Neural cell (in vitro differentiated cells): ENCODE measurements at regions not wholly inside any gene's neighbourhood (a gene's known extent, or its start where the extent isn't known, plus 50 kb on each side); places are given as distances from the start of the nearest gene placed in this dataset.
"Not testable (repeated sequence)": the region's sequence is repeated elsewhere in the genome, so short reads cannot be mapped to it uniquely, and the experiment has no call there.

Experiments
- H2AFZ ChIP-seq: fragments of 200-600, 300-800 bp; sonication (generic), shearing (Covaris generic); 2 replicates; pipeline ENCODE4 v1.6.0; 2014; ENCODE audit warnings: low read depth, mild to moderate bottlenecking, antibody characterized with exemption, low read length, moderate library complexity
- H3F3A ChIP-seq: fragments of 200-600 bp; shearing (Covaris generic); 2 replicates; pipeline ENCODE4 v1.6.1; 2016; ENCODE audit warnings: mild to moderate bottlenecking, moderate library complexity, mixed read lengths, antibody characterized with exemption, low read length; ENCODE audit not compliant: insufficient read depth, poor library complexity, severe bottlenecking
- H3K27ac ChIP-seq: fragments of 200-600, 300-800 bp; sonication (generic), shearing (Covaris generic); 2 replicates; pipeline ENCODE4 v1.5.1; 2014; ENCODE audit warnings: mild to moderate bottlenecking, low read length, moderate library complexity
- H3K27me3 ChIP-seq: fragments of 300-800, 200-600 bp; sonication (generic), shearing (Covaris generic); 2 replicates; pipeline ENCODE4 v1.6.0; 2014; ENCODE audit warnings: mild to moderate bottlenecking, low read depth, low read length, moderate library complexity; ENCODE audit not compliant: insufficient read depth
- H3K36me3 ChIP-seq: fragments of 300-800, 200-600 bp; sonication (generic), shearing (Covaris generic); 2 replicates; pipeline ENCODE4 v1.5.1; 2014; ENCODE audit warnings: mild to moderate bottlenecking, antibody characterized with exemption, low read length, moderate library complexity; ENCODE audit not compliant: insufficient read depth
- H3K4me2 ChIP-seq: fragments of 300-800, 200-600 bp; sonication (generic), shearing (Covaris generic); 2 replicates; pipeline ENCODE4 v1.6.0; 2014; ENCODE audit warnings: mild to moderate bottlenecking, low read length
- H3K4me3 ChIP-seq: fragments of 300-800, 200-600 bp; sonication (generic), shearing (Covaris generic); 2 replicates; pipeline ENCODE4 v1.5.1; 2014; ENCODE audit warnings: mild to moderate bottlenecking, low read length, moderate library complexity
- H3K79me2 ChIP-seq: fragments of 200-600 bp; shearing (Covaris generic); replicated peaks from 2 replicates; pipeline ENCODE4 v1.6.0; 2014; ENCODE audit warnings: mild to moderate bottlenecking, low read length, moderate library complexity; ENCODE audit not compliant: insufficient read depth
- H3K9ac ChIP-seq: fragments of 300-800, 200-600 bp; sonication (generic), shearing (Covaris generic); 2 replicates; pipeline ENCODE4 v1.6.1; 2016; ENCODE audit warnings: mild to moderate bottlenecking, low read length, mixed read lengths
- H3K9me2 ChIP-seq: fragments of 200-600 bp; shearing (Covaris generic); 2 replicates; pipeline ENCODE4 v1.6.1; 2016; ENCODE audit warnings: mild to moderate bottlenecking, low read length, mixed read lengths; ENCODE audit not compliant: insufficient read depth
- H3K9me3 ChIP-seq: fragments of 200-600, 300-800 bp; sonication (generic), shearing (Covaris generic); 2 replicates; pipeline ENCODE4 v1.6.1; 2016; ENCODE audit warnings: mild to moderate bottlenecking, mixed run types, low read length, moderate library complexity, mixed read lengths
- H4K20me1 ChIP-seq: fragments of 200-600 bp; shearing (Covaris generic); 2 replicates; pipeline ENCODE4 v1.6.1; 2016; ENCODE audit warnings: mild to moderate bottlenecking, mixed run types; ENCODE audit not compliant: insufficient read depth
- EP300 ChIP-seq: fragments of 450-650 bp; conservative IDR thresholded peaks from 2 replicates; pipeline ENCODE4 v1.6.1; 2014; ENCODE audit warnings: antibody characterized with exemption, mild to moderate bottlenecking, moderate library complexity; ENCODE audit not compliant: poor library complexity, severe bottlenecking
- EZH2 ChIP-seq: fragments of 200-600, 300-800 bp; shearing (Covaris generic), sonication (generic); IDR thresholded peaks from 2 replicates; pipeline ENCODE4 v1.6.1; 2014; ENCODE audit warnings: antibody characterized with exemption, low read length, borderline replicate concordance, mild to moderate bottlenecking; ENCODE audit not compliant: insufficient read depth, poor library complexity, severe bottlenecking
- MXI1 ChIP-seq: fragments of 450-650 bp; conservative IDR thresholded peaks from 2 replicates; pipeline ENCODE4 v1.6.1; 2014; ENCODE audit warnings: antibody characterized with exemption, mild to moderate bottlenecking; ENCODE audit not compliant: poor library complexity, severe bottlenecking
- POLR2AphosphoS5 ChIP-seq: IDR thresholded peaks from 2 replicates; pipeline ENCODE4 v1.6.1; 2012
- RAD21 ChIP-seq: fragments of 450-650 bp; conservative IDR thresholded peaks from 2 replicates; pipeline ENCODE4 v1.6.1; 2014; ENCODE audit warnings: antibody characterized with exemption, mild to moderate bottlenecking, moderate library complexity
- SMC3 ChIP-seq: fragments of 450-650 bp; conservative IDR thresholded peaks from 2 replicates; pipeline ENCODE4 v1.6.1; 2014; ENCODE audit warnings: antibody characterized with exemption, mild to moderate bottlenecking, moderate library complexity; ENCODE audit not compliant: poor library complexity
- TAF1 ChIP-seq: IDR thresholded peaks from 2 replicates; pipeline ENCODE4 v1.6.1; 2012; ENCODE audit warnings: low read depth
- TF ChIP-seq, protein P1 (sequence below): IDR thresholded peaks from 2 replicates; pipeline ENCODE4 v1.6.1; 2012; ENCODE audit warnings: borderline replicate concordance
- TF ChIP-seq, protein P2 (sequence below): fragments of 450-650 bp; IDR thresholded peaks from 2 replicates; pipeline ENCODE4 v1.5.1; 2014; ENCODE audit warnings: antibody characterized with exemption, mild to moderate bottlenecking, moderate library complexity; ENCODE audit not compliant: poor library complexity, severe bottlenecking

DNA sequence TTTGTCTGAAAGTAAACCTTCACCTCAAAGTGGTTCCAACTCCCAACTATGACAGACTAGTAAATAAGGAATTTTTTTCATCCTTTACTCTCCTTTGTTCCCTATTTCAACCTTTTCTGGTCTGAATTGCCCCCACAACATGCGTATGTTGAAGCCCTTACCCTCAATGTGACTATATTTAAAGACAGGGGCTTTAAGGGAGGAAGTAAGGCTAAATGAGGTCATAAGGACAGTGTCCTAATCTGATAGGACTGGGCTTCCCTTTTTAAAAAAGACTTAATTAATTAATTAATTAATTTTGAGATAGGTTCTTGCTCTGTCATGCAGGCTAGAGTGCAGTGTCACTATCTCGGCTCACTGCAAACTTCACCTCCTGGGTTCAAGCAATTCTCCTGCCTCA, 86.3 kb downstream of the VCPKMT start:
- Histone ChIP-seq H3K27ac (no peak overlapping the region), H3F3A (no peaks in the 10 kb centered on the region), H3K36me3 (no peaks in the 10 kb centered on the region), H2AFZ (no peak overlapping the region), H3K9ac (no peak overlapping the region), H3K4me3 (no peak overlapping the region), H3K9me3 (no peaks in the 10 kb centered on the region), H3K4me2 (no peak overlapping the region), H4K20me1 (no peaks in the 10 kb centered on the region), H3K27me3 (no peaks in the 10 kb centered on the region), H3K79me2 (no peaks in the 10 kb centered on the region), H3K9me2 (no peaks in the 10 kb centered on the region)
- TF ChIP-seq EZH2: no peak
- no peak for TF ChIP-seq MXI1
- no peak for TF ChIP-seq SMC3
- TF ChIP-seq, protein P1, sequence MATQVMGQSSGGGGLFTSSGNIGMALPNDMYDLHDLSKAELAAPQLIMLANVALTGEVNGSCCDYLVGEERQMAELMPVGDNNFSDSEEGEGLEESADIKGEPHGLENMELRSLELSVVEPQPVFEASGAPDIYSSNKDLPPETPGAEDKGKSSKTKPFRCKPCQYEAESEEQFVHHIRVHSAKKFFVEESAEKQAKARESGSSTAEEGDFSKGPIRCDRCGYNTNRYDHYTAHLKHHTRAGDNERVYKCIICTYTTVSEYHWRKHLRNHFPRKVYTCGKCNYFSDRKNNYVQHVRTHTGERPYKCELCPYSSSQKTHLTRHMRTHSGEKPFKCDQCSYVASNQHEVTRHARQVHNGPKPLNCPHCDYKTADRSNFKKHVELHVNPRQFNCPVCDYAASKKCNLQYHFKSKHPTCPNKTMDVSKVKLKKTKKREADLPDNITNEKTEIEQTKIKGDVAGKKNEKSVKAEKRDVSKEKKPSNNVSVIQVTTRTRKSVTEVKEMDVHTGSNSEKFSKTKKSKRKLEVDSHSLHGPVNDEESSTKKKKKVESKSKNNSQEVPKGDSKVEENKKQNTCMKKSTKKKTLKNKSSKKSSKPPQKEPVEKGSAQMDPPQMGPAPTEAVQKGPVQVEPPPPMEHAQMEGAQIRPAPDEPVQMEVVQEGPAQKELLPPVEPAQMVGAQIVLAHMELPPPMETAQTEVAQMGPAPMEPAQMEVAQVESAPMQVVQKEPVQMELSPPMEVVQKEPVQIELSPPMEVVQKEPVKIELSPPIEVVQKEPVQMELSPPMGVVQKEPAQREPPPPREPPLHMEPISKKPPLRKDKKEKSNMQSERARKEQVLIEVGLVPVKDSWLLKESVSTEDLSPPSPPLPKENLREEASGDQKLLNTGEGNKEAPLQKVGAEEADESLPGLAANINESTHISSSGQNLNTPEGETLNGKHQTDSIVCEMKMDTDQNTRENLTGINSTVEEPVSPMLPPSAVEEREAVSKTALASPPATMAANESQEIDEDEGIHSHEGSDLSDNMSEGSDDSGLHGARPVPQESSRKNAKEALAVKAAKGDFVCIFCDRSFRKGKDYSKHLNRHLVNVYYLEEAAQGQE: no peak
- TF ChIP-seq EP300: no peak
- TF ChIP-seq, protein P2, sequence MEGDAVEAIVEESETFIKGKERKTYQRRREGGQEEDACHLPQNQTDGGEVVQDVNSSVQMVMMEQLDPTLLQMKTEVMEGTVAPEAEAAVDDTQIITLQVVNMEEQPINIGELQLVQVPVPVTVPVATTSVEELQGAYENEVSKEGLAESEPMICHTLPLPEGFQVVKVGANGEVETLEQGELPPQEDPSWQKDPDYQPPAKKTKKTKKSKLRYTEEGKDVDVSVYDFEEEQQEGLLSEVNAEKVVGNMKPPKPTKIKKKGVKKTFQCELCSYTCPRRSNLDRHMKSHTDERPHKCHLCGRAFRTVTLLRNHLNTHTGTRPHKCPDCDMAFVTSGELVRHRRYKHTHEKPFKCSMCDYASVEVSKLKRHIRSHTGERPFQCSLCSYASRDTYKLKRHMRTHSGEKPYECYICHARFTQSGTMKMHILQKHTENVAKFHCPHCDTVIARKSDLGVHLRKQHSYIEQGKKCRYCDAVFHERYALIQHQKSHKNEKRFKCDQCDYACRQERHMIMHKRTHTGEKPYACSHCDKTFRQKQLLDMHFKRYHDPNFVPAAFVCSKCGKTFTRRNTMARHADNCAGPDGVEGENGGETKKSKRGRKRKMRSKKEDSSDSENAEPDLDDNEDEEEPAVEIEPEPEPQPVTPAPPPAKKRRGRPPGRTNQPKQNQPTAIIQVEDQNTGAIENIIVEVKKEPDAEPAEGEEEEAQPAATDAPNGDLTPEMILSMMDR: no peak
- TF ChIP-seq TAF1: no peak
- no peak for TF ChIP-seq RAD21
- TF ChIP-seq POLR2AphosphoS5: no peak

DNA sequence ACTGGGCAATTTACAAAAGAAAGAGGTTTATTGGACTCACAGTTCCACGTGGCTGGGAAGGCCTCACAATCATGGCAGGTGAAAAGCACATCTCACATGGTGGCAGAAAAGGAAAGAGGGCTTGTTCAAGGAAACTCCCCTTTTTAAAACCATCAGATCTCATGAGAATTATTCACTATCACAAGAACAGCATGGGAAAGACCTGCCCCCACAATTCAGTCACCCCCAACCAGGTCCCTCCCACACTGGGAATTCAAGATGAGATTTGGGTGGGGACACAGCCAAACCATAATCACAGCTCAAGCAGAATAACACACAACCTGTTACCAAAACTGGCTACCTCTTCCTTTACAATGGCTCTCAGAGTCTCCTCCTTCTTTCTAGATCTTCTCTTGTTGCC, 85.5 kb downstream of the VCPKMT start:
- not testable (repeated sequence) for H2AFZ ChIP-seq, H3K9me3 ChIP-seq, H3K27me3 ChIP-seq, H3K9me2 ChIP-seq, H3K4me3 ChIP-seq, H3K79me2 ChIP-seq, H3K9ac ChIP-seq, H3K4me2 ChIP-seq, H4K20me1 ChIP-seq, H3K27ac ChIP-seq, H3F3A ChIP-seq, H3K36me3 ChIP-seq

DNA sequence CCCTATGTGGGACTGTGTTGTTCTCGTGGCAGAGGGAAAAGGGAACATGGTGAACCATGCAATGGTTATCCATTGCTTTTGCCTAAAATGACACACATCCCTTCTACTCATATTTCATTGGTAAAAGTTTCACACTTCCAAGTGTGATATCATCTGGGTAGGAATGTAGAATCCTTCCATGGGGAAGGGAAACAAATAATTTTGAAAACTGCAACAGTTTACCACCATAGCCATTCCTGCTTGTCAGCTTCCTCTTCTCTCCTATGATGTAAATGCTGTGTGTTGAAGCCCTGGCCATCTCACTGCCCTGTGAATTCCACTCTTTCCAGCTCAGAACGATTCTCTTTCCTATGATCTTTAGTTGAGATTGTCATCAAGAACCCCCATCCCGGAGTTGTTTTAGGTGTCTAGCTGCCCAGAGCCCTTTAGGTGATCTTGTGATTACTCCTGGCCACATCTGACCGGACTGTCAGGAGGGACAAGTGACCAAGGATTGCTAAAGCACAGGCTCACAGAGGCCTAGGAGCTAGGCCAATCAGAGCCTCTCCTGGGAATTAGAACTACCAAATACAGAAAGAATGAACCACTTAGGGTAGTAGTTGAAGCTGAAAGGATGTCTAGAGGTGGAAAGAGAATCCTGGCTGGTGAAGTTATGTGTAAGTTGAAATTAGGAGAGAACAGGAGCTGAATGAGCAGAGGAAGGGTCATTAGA, 84.6 kb downstream of the VCPKMT start:
- H4K20me1 ChIP-seq: no peaks in the 10 kb centered on the region
- no peak overlapping the region for H3K9ac ChIP-seq
- no peaks in the 10 kb centered on the region for H3K9me2 ChIP-seq
- H3K27me3 ChIP-seq: no peaks in the 10 kb centered on the region
- H3F3A ChIP-seq: no peaks in the 10 kb centered on the region
- H3K36me3 ChIP-seq: no peaks in the 10 kb centered on the region
- no peak overlapping the region for H2AFZ ChIP-seq
- H3K4me2 ChIP-seq: no peak overlapping the region
- no peaks in the 10 kb centered on the region for H3K79me2 ChIP-seq
- no peak overlapping the region for H3K27ac ChIP-seq
- no peak overlapping the region for H3K4me3 ChIP-seq
- TF ChIP-seq MXI1 (no peak), SMC3 (no peak), EP300 (no peak), TAF1 (no peak), POLR2AphosphoS5 (no peak), EZH2 (no peak), RAD21 (no peak)
- TF ChIP-seq, protein P2: no peak
- TF ChIP-seq, protein P1: no peak
- no peaks in the 10 kb centered on the region for H3K9me3 ChIP-seq
